ENCODE measurements at regions not wholly inside any gene's neighbourhood (a gene's known extent, or its start where the extent isn't known, plus 50 kb on each side); places are given as distances from the start of the nearest gene placed in this dataset.

GRCh38 chr11:45518141-45518832 is 147.1 kb downstream of the CHST1 start:
- no peak for DNase-seq

- DNase-seq: no peak
These were observed 148.2 kb downstream of the CHST1 start for GRCh38 chr11:45517171-45517770.

- no peak for DNase-seq
These were observed 151.5 kb downstream of the CHST1 start for GRCh38 chr11:45513821-45514340.

GRCh38 chr11:45512471-45513148 is 152.8 kb downstream of the CHST1 start:
- no peak for DNase-seq

GRCh38 chr11:45511566-45511965 is 153.9 kb downstream of the CHST1 start:
- DNase-seq: no peak

- DNase-seq: no peak
These were observed 157.5 kb downstream of the CHST1 start for GRCh38 chr11:45507916-45508315.

GRCh38 chr11:45503311-45503710 is 162.1 kb downstream of the CHST1 start:
- DNase-seq: no peak

- no peak for DNase-seq
These were observed 163.2 kb downstream of the CHST1 start for GRCh38 chr11:45502226-45502545.

GRCh38 chr11:45501392-45502225 is 163.8 kb downstream of the CHST1 start:
- DNase-seq: no peak

- no peak for DNase-seq
These were observed 165.0 kb downstream of the CHST1 start for GRCh38 chr11:45500451-45500850.

GRCh38 chr11:45494738-45495137 is 170.7 kb downstream of the CHST1 start:
- DNase-seq: no peak

- DNase-seq: no peak
These were observed 176.0 kb downstream of the CHST1 start for GRCh38 chr11:45489281-45489905.

GRCh38 chr11:45486461-45486860 is 179.0 kb downstream of the CHST1 start:
- no peak for DNase-seq

GRCh38 chr11:45485070-45485707 is 180.2 kb downstream of the CHST1 start:
- DNase-seq: no peak

GRCh38 chr11:45484326-45484883 is 181.0 kb downstream of the CHST1 start:
- no peak for DNase-seq

GRCh38 chr11:45483416-45483815 is 182.0 kb downstream of the CHST1 start:
- DNase-seq: no peak

- no peak for DNase-seq
These were observed 183.1 kb downstream of the CHST1 start for GRCh38 chr11:45482331-45482730.

GRCh38 chr11:45481026-45481425 is 184.4 kb downstream of the CHST1 start:
- DNase-seq: no peak

- no peak for DNase-seq
These were observed 187.8 kb downstream of the CHST1 start for GRCh38 chr11:45477588-45477987.

GRCh38 chr11:45476126-45476525 is 189.3 kb downstream of the CHST1 start:
- no peak for DNase-seq

GRCh38 chr11:45475173-45475572 is 189.0 kb upstream of the SYT13 start:
- no peak for DNase-seq

- DNase-seq: no peak
These were observed 187.3 kb upstream of the SYT13 start for GRCh38 chr11:45473341-45473895.
